ENCODE measurements at regions not wholly inside any gene's neighbourhood (a gene's known extent, or its start where the extent isn't known, plus 50 kb on each side); places are given as distances from the start of the nearest gene placed in this dataset.

- dilution Hi-C loops (cut with MboI; ENCODE audit: extremely low pct_ligation_motif_present, low sequenced_read_pairs), result no loop called here
These were observed 462.2 kb upstream of the NRP1 start for GRCh38 chr10:33796680-33797079.

GRCh38 chr10:33795529-33795928 is 461.1 kb upstream of the NRP1 start:
- FAIRE-seq, result no peak
- Histone ChIP-seq H3K9ac (ENCODE audit: control insufficient read depth, extremely low read depth, insufficient read depth, low read length) (no peak overlapping the region), H3K27ac (ENCODE audit: control insufficient read depth, insufficient read depth, low read length) (no peak overlapping the region), H3K79me2 (ENCODE audit: control insufficient read depth, insufficient read depth, low read length) (no peaks in the 10 kb centered on the region), H4K20me1 (ENCODE audit: control insufficient read depth, extremely low read depth, insufficient read depth, low read length) (no peaks in the 10 kb centered on the region), H2AFZ (ENCODE audit: control insufficient read depth, low read length) (no peak overlapping the region), H3K4me2 (ENCODE audit: control insufficient read depth, extremely low read depth, insufficient read depth, low read depth, low read length) (no peak overlapping the region), H3K36me3 (ENCODE audit: control insufficient read depth in 2 of 2, extremely low read depth in 1 of 2, insufficient read depth in 2 of 2, low read length in 2 of 2) (no peaks in the 10 kb centered on the region), H3K27me3 (ENCODE audit: control insufficient read depth, extremely low read depth, insufficient read depth, low read length) (no peaks in the 10 kb centered on the region), H3K9me1 (ENCODE audit: control insufficient read depth, extremely low read depth, insufficient read depth, low read length) (no peaks in the 10 kb centered on the region), H3K4me1 (ENCODE audit: control insufficient read depth, extremely low read depth, insufficient read depth, low read length) (no peaks in the 10 kb centered on the region), H3K4me3 (ENCODE audit: control insufficient read depth in 2 of 3, extremely low read depth in 1 of 3, insufficient read depth in 2 of 3, low read depth in 1 of 3, low read length in 3 of 3) (no peak overlapping the region), H3K9me3 (ENCODE audit: control insufficient read depth, low read depth, low read length) (no peaks in the 10 kb centered on the region)
- DNase-seq (ENCODE audit: low read depth, low spot score), result no peak
- dilution Hi-C loops (cut with MboI; ENCODE audit: extremely low pct_ligation_motif_present, low sequenced_read_pairs), result no loop called here
- TF ChIP-seq EZH2 (IDR thresholded peaks at IDR 0.05; ENCODE audit: low read length), result no peak
- TF ChIP-seq CTCF (optimal IDR thresholded peaks at IDR 0.05 in 1 of 3, IDR thresholded peaks at IDR 0.05 in 1 of 3, conservative IDR thresholded peaks at IDR 0.05 in 1 of 3; ENCODE audit: extremely low read depth in 1 of 3, insufficient read depth in 2 of 3, low read length in 3 of 3), result no peak

More at GRCh38 chr10:33796680-33797079, 462.2 kb upstream of the NRP1 start:
- Histone ChIP-seq H3K9me3 (ENCODE audit: control insufficient read depth, low read depth, low read length) (no peaks in the 10 kb centered on the region), H3K36me3 (ENCODE audit: control insufficient read depth in 2 of 2, extremely low read depth in 1 of 2, insufficient read depth in 2 of 2, low read length in 2 of 2) (no peaks in the 10 kb centered on the region), H3K27ac (ENCODE audit: control insufficient read depth, insufficient read depth, low read length) (no peak overlapping the region), H3K4me1 (ENCODE audit: control insufficient read depth, extremely low read depth, insufficient read depth, low read length) (no peaks in the 10 kb centered on the region), H3K27me3 (ENCODE audit: control insufficient read depth, extremely low read depth, insufficient read depth, low read length) (no peaks in the 10 kb centered on the region), H2AFZ (ENCODE audit: control insufficient read depth, low read length) (no peak overlapping the region), H3K9ac (ENCODE audit: control insufficient read depth, extremely low read depth, insufficient read depth, low read length) (no peak overlapping the region), H3K4me2 (ENCODE audit: control insufficient read depth, extremely low read depth, insufficient read depth, low read depth, low read length) (no peak overlapping the region), H3K4me3 (ENCODE audit: control insufficient read depth in 2 of 3, extremely low read depth in 1 of 3, insufficient read depth in 2 of 3, low read depth in 1 of 3, low read length in 3 of 3) (no peak overlapping the region), H3K9me1 (ENCODE audit: control insufficient read depth, extremely low read depth, insufficient read depth, low read length) (no peaks in the 10 kb centered on the region), H4K20me1 (ENCODE audit: control insufficient read depth, extremely low read depth, insufficient read depth, low read length) (no peaks in the 10 kb centered on the region), H3K79me2 (ENCODE audit: control insufficient read depth, insufficient read depth, low read length) (no peaks in the 10 kb centered on the region)
- FAIRE-seq, result no peak
- DNase-seq (ENCODE audit: low read depth, low spot score), result no peak
- TF ChIP-seq CTCF (optimal IDR thresholded peaks at IDR 0.05 in 1 of 3, IDR thresholded peaks at IDR 0.05 in 1 of 3, conservative IDR thresholded peaks at IDR 0.05 in 1 of 3; ENCODE audit: extremely low read depth in 1 of 3, insufficient read depth in 2 of 3, low read length in 3 of 3), result no peak
- TF ChIP-seq EZH2 (IDR thresholded peaks at IDR 0.05; ENCODE audit: low read length), result no peak

Measured in keratinocyte (primary cell).